Muscle of leg (tissue), 3 donors: ENCODE measurements at regions not wholly inside any gene's neighbourhood (a gene's known extent, or its start where the extent isn't known, plus 50 kb on each side); places are given as distances from the start of the nearest gene placed in this dataset.

Experiments
- DNase-seq: peaks from one replicate; pipeline ENCODE4 v3.0.0; 2013
- H3K27ac ChIP-seq: one replicate; pipeline ENCODE4 v1.5.1; 2013; ENCODE audit warnings: mild to moderate bottlenecking, low read length, control low read depth
- H3K27me3 ChIP-seq: one replicate; pipeline ENCODE4 v1.6.1; 2013; ENCODE audit warnings: low read length; ENCODE audit not compliant: control insufficient read depth, insufficient read depth
- H3K36me3 ChIP-seq: one replicate; pipeline ENCODE4 v1.6.1; 2013; ENCODE audit warnings: low read length; ENCODE audit not compliant: control insufficient read depth, insufficient read depth
- H3K4me1 ChIP-seq: one replicate; pipeline ENCODE4 v1.6.1; 2013; ENCODE audit warnings: low read length; ENCODE audit not compliant: control insufficient read depth, insufficient read depth
- H3K4me3 ChIP-seq: one replicate; pipeline ENCODE4 v1.5.1; 2013; ENCODE audit warnings: low read length, control low read depth
- H3K9me3 ChIP-seq: replicated peaks from 2 replicates; pipeline ENCODE4 v1.6.1; 2013; ENCODE audit warnings: low read depth, low read length; ENCODE audit not compliant: control insufficient read depth
- WGBS: methylation state at CpG from one replicate; pipeline ENCODE4 v1.1.5; 2013; ENCODE audit warnings: missing lambda C conversion rate; ENCODE audit not compliant: insufficient coverage; 5-methylcytosine and 5-hydroxymethylcytosine counted together

DNA sequence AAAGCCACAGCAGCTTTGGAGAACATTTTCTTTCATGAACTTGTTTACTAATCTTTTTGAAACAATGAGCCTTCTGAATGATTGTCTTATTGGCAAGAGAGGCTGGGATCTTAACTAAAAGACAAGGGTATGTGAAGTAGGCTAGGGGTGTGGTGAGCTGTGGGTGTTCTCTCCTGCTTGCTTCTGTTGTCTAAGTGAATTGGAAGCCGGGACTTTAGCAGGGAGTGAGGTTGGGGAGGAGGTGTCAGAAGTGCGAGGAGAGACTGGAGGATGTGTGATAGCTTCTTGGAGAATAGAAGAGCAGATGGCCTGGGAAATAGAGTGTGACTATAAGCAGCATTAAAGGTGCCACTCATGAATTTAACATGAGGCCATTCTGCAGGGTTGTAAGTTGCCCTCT, 562.8 kb downstream of the UTRN start:
- Histone ChIP-seq H3K4me1 (no peaks in the 10 kb centered on the region), H3K27me3 (no peaks in the 10 kb centered on the region), H3K27ac (no peak overlapping the region), H3K4me3 (no peak overlapping the region), H3K9me3 (no peaks in the 10 kb centered on the region), H3K36me3 (peaks cover 12% of the 10 kb centered on the region)
- WGBS, result 62% methylated on average over 2 of the region's 2 CpGs
- DNase-seq, result no peak

DNA sequence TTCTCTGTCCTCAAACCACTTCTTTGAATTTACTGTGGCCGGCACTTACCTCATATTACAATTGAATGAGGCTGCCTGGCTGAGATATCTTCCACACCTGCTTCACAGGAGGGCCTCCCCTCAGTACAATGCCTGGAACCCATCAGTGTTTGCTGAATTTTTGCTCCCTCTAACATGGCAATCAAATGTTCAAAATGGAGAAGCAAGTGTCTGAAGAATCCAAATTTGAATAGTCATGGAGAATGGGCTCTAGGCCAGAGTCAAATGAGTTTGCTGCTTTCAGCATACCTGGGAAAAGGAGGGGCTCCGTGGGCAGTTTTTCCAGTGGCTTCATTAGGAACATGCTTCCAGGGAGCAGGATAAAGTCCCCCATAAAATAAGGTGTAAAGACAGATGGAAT, 564.8 kb downstream of the UTRN start:
- no peak for DNase-seq
- no peak overlapping the region for H3K4me3 ChIP-seq
- H3K9me3 ChIP-seq, result no peaks in the 10 kb centered on the region
- no peak overlapping the region for H3K27ac ChIP-seq
- no peaks in the 10 kb centered on the region for H3K27me3 ChIP-seq
- 83% methylated on average over 2 of the region's 2 CpGs for WGBS
- H3K4me1 ChIP-seq, result no peaks in the 10 kb centered on the region
- H3K36me3 ChIP-seq, result peaks cover 12% of the 10 kb centered on the region

DNA sequence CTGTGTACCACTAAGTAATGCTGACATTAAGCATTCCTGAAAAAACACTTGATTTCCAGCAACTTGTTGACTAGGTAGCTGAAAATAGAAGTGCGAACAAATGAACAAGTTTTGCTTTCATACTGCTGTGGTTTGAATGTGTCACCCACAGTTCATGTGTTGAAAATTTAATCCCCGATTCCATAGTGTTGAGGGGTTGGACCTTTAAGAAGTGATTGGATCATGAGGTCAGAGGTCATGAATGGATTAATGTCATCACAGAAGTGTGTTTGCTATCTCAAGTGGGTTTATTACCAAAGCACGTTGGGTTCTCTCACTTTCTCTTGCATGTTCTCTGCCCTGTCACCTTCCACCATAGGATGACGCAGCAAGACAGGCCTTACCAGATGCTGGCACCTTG, 568.5 kb downstream of the UTRN start:
- H3K9me3 ChIP-seq, result no peaks in the 10 kb centered on the region
- H3K4me1 ChIP-seq, result no peaks in the 10 kb centered on the region
- WGBS, result 80% methylated on average over 2 of the region's 4 CpGs
- H3K36me3 ChIP-seq, result peaks cover 7% of the 10 kb centered on the region
- no peak overlapping the region for H3K27ac ChIP-seq
- H3K27me3 ChIP-seq, result no peaks in the 10 kb centered on the region
- no peak overlapping the region for H3K4me3 ChIP-seq
- DNase-seq, result peak; percentile 11

DNA sequence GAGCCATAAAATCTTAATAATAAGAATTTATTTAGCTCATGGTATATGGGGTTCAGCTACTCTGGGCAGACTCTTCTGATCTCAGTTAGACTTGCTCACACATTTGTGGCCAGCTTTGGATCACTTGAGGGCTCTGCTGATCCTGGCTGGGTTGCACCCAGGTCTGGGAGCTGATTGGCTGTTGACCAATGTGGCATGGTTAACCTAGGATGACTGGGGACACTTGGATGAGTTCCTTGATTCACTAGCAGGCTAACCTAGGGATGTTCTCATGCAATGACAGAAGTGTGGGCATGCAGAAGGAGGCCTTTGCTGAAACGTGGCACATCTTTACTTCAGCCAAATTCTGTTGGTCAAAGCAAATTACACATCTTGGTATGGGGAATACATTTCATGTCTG, 569.5 kb downstream of the UTRN start:
- Histone ChIP-seq H3K27me3 (no peaks in the 10 kb centered on the region), H3K4me3 (no peak overlapping the region), H3K27ac (no peak overlapping the region), H3K36me3 (peaks cover 7% of the 10 kb centered on the region), H3K4me1 (no peaks in the 10 kb centered on the region), H3K9me3 (no peaks in the 10 kb centered on the region)
- DNase-seq, result no peak
- no CpG with 5 or more reads among the region's 1 CpG for WGBS

DNA sequence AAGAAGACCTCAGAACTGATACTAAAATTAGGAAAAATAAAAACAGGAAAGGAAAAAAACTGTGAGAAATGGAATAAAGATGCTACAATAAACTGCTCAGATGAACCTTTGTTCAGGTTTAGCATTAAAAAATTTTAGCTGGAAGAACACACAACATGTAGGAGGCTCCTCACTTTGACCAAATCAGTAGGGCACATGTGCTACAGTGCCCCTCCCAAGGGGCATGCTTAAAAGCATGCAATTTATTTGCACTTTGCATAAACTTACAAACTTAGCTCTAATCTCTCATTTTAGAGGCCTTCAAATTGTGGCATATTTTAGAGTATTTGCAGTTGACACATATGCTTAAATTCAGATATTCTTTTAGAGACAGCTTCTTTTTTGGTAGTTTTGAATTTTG, 570.2 kb downstream of the UTRN start:
- H3K36me3 ChIP-seq, result peaks cover 6% of the 10 kb centered on the region
- no peak overlapping the region for H3K4me3 ChIP-seq
- DNase-seq, result no peak
- no peak overlapping the region for H3K27ac ChIP-seq
- no peaks in the 10 kb centered on the region for H3K27me3 ChIP-seq
- H3K9me3 ChIP-seq, result no peaks in the 10 kb centered on the region
- H3K4me1 ChIP-seq, result no peaks in the 10 kb centered on the region

DNA sequence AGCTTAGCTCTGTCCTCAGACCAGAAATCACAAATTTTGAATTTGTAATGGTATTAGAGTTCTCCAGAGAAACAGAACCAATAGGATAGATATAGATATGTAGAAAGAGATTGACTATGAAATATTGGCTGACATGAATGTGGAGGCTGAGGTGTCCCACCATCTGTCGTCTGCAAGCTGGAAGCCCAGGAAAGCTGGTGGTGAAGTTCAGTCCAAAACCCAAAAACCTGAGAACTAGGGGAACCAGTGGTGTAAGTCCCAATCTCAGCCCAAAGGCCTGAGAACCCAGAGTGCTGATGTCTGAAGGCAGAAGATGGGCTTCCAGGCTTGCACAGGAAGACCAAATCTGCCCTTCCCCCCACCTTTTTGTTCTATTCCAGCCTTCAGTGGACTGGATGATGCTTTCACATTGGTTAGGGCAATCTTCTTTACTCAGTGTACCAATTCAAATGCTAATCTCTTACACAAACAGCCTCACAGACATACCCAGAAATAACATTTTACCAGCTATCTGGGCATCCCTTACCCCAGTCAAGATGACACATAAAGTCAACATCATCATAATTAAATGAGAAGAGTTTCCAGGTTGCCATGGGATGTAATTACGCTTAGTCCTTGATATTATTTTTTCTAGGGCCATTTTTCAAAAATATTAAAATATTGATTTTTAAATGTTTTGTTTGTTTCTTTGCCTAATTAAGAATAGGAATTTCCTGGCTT, 570.8 kb downstream of the UTRN start:
- 94% methylated on average over 1 of the region's 2 CpGs for WGBS
- DNase-seq, result no peak
- H3K4me1 ChIP-seq, result no peaks in the 10 kb centered on the region
- peaks cover under 1% of the 10 kb centered on the region for H3K36me3 ChIP-seq
- no peak overlapping the region for H3K4me3 ChIP-seq
- H3K9me3 ChIP-seq, result no peaks in the 10 kb centered on the region
- no peaks in the 10 kb centered on the region for H3K27me3 ChIP-seq
- H3K27ac ChIP-seq, result no peak overlapping the region

DNA sequence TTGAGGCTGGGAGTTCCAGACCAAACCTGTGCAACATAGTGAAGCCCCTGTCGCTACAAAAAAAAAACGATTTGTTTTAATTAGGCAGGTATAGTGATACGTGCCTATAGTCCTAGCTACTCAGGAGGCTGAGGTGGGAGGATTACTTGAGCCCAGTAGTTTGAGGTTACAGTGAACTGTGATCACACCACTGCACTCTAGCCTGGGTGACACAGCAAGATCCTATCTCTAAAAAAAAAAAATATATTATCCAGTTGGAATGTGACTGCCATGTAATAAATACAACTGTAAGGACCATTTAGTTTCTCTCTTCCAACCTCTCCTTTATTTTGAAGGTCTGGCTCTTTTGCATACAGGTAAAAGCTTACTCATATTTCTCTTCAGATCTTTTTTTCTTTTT, 571.5 kb downstream of the UTRN start:
- Histone ChIP-seq H3K4me3 (no peak overlapping the region), H3K27me3 (no peaks in the 10 kb centered on the region), H3K36me3 (no peaks in the 10 kb centered on the region), H3K9me3 (no peaks in the 10 kb centered on the region), H3K4me1 (no peaks in the 10 kb centered on the region), H3K27ac (no peak overlapping the region)
- WGBS, result 100% methylated on average over 1 of the region's 3 CpGs
- no peak for DNase-seq

DNA sequence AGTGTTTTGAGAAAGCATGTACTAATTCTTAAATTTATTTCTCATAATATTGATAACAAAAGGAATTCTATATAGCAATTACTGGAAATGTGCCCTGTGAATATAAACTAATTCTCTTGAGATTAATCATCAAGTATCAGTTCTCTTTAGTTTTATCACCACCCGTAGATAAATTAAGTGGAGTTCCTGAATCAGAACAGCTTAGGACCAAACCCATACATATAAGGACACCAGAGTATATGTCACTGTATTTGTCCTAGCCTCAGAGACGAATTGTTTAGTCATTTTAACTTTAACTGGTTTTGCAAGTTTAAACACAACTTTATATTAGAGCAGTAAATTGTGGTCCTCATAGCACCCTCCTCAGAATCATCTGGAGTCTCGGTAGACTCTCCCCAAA, 572.0 kb downstream of the UTRN start:
- no CpG with 5 or more reads among the region's 3 CpGs for WGBS
- Histone ChIP-seq H3K27me3 (no peaks in the 10 kb centered on the region), H3K9me3 (no peaks in the 10 kb centered on the region), H3K36me3 (no peaks in the 10 kb centered on the region), H3K4me1 (no peaks in the 10 kb centered on the region), H3K4me3 (no peak overlapping the region), H3K27ac (no peak overlapping the region)
- DNase-seq, result no peak

DNA sequence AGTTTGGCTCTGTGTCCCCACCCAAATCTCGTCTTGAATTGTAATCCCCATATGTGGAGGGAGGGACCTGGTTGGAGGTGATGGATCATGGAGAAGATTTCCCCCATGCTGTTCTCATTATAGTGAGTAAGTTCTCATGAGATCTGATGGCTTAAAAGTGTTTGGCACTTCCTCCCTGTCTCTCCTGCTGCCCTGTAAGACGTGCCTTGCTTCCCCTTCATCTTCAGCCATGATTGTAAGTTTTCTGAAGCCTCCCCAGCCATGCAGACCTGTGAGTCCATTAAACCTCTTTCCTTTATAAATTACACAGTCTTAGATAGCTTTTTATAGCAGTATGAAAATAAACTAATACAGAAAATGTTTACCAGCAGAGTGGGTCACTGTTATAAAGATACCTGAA, 577.6 kb downstream of the UTRN start:
- WGBS, result no CpG with 5 or more reads among the region's 2 CpGs

DNA sequence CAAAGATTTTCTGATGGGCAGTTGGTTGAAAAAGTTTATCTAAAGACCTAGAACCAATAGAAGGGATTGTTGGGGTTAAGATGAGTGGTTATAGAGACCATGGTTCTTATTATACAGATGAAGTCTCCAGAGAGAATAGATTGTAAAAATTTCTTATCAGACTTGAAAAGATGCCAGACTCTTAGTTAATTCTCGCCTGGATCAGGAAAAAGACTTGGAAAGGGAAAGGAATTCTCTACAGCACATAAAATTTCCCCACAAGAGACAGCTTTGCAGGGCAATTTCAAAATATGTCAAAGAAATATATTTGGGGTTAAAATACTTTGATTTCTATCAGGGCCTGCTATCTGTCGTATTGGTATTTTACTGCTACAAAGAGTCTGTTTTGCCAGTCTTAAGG, 582.6 kb downstream of the UTRN start:
- Histone ChIP-seq H3K4me1 (no peaks in the 10 kb centered on the region), H3K9me3 (peaks cover 7% of the 10 kb centered on the region), H3K27me3 (no peaks in the 10 kb centered on the region), H3K4me3 (no peak overlapping the region), H3K36me3 (no peaks in the 10 kb centered on the region), H3K27ac (no peak overlapping the region)
- no CpG with 5 or more reads among the region's 2 CpGs for WGBS
- DNase-seq, result no peak

More for the DNA sequence above, 577.6 kb downstream of the UTRN start:
- H3K9me3 ChIP-seq, result peaks cover 7% of the 10 kb centered on the region
- no peaks in the 10 kb centered on the region for H3K36me3 ChIP-seq
- no peaks in the 10 kb centered on the region for H3K27me3 ChIP-seq
- no peak overlapping the region for H3K27ac ChIP-seq
- no peak for DNase-seq
- no peaks in the 10 kb centered on the region for H3K4me1 ChIP-seq
- H3K4me3 ChIP-seq, result no peak overlapping the region

DNA sequence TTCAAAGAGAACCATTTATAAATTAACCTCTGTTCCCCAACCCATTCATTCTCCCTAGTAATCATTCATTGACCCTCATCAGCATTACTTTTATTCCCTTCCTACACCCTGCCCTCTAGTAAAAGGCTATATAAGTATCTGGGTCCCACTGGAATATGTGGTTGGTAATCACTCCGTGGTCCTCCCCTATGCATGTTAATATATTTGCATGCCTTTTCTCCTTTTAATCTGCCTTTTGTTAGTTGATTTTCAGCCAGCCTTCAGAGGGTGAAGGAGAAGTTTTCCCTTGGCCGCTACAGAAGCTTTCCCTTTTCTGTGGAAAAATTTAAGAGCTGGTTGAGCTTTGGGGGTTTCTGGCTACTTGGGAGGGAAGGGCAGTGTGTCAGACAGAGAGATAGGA, 585.6 kb downstream of the UTRN start:
- Histone ChIP-seq H3K27me3 (no peaks in the 10 kb centered on the region), H3K36me3 (no peaks in the 10 kb centered on the region), H3K4me1 (no peaks in the 10 kb centered on the region), H3K4me3 (no peak overlapping the region), H3K9me3 (peaks cover 3% of the 10 kb centered on the region), H3K27ac (no peak overlapping the region)
- 86% methylated on average over 1 of the region's 2 CpGs for WGBS
- no peak for DNase-seq
